ENCODE measurements at regions not wholly inside any gene's neighbourhood (a gene's known extent, or its start where the extent isn't known, plus 50 kb on each side); places are given as distances from the start of the nearest gene placed in this dataset.

GRCh38 chr15:93332168-93332553 lies 243.2 kb upstream of the RGMA start:
- CTCF ChIA-PET: no interaction called here
- RAD21 ChIA-PET (ENCODE audit: low non-redundant PET in 1 of 2, low total read pairs in 2 of 2, uncharacterized antibody in 2 of 2, unreplicated experiment in 2 of 2): no interaction called here

More at GRCh38 chr15:93332168-93332553, 243.2 kb upstream of the RGMA start:
- no peaks in the 10 kb centered on the region for H3K9me2 ChIP-seq (ENCODE audit: insufficient read depth)
- H3K27ac ChIP-seq (ENCODE audit: low read depth, low read length): no peak overlapping the region
- TF ChIP-seq FOSL1 (IDR thresholded peaks at IDR 0.05; ENCODE audit: low read depth): no peak
- no peak for TF ChIP-seq ZFX (IDR thresholded peaks at IDR 0.05)
- no peak for TF ChIP-seq MAX (IDR thresholded peaks at IDR 0.05)
- no peak for TF ChIP-seq SP1 (IDR thresholded peaks at IDR 0.05; ENCODE audit: low read depth)
- TF ChIP-seq EZH2 (IDR thresholded peaks at IDR 0.05): no peak
- TF ChIP-seq POLR2A (IDR thresholded peaks at IDR 0.05; ENCODE audit: borderline replicate concordance, extremely low read depth, insufficient read depth, insufficient read length): no peak
- TF ChIP-seq, protein P1, sequence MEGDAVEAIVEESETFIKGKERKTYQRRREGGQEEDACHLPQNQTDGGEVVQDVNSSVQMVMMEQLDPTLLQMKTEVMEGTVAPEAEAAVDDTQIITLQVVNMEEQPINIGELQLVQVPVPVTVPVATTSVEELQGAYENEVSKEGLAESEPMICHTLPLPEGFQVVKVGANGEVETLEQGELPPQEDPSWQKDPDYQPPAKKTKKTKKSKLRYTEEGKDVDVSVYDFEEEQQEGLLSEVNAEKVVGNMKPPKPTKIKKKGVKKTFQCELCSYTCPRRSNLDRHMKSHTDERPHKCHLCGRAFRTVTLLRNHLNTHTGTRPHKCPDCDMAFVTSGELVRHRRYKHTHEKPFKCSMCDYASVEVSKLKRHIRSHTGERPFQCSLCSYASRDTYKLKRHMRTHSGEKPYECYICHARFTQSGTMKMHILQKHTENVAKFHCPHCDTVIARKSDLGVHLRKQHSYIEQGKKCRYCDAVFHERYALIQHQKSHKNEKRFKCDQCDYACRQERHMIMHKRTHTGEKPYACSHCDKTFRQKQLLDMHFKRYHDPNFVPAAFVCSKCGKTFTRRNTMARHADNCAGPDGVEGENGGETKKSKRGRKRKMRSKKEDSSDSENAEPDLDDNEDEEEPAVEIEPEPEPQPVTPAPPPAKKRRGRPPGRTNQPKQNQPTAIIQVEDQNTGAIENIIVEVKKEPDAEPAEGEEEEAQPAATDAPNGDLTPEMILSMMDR (IDR thresholded peaks at IDR 0.05 in 2 of 3, conservative IDR thresholded peaks at IDR 0.05 in 1 of 3; ENCODE audit: borderline replicate concordance in 1 of 3, insufficient read depth in 1 of 3, low read depth in 2 of 3, low read length in 2 of 3): no peak
- no peak for TF ChIP-seq SRF (IDR thresholded peaks at IDR 0.05; ENCODE audit: low read depth)
- TF ChIP-seq CEBPB (IDR thresholded peaks at IDR 0.05; ENCODE audit: low read depth): no peak
- TF ChIP-seq ELF1 (IDR thresholded peaks at IDR 0.05; ENCODE audit: borderline replicate concordance, low read depth): no peak
- TF ChIP-seq ATF3 (IDR thresholded peaks at IDR 0.05): no peak
- TF ChIP-seq, protein P2, sequence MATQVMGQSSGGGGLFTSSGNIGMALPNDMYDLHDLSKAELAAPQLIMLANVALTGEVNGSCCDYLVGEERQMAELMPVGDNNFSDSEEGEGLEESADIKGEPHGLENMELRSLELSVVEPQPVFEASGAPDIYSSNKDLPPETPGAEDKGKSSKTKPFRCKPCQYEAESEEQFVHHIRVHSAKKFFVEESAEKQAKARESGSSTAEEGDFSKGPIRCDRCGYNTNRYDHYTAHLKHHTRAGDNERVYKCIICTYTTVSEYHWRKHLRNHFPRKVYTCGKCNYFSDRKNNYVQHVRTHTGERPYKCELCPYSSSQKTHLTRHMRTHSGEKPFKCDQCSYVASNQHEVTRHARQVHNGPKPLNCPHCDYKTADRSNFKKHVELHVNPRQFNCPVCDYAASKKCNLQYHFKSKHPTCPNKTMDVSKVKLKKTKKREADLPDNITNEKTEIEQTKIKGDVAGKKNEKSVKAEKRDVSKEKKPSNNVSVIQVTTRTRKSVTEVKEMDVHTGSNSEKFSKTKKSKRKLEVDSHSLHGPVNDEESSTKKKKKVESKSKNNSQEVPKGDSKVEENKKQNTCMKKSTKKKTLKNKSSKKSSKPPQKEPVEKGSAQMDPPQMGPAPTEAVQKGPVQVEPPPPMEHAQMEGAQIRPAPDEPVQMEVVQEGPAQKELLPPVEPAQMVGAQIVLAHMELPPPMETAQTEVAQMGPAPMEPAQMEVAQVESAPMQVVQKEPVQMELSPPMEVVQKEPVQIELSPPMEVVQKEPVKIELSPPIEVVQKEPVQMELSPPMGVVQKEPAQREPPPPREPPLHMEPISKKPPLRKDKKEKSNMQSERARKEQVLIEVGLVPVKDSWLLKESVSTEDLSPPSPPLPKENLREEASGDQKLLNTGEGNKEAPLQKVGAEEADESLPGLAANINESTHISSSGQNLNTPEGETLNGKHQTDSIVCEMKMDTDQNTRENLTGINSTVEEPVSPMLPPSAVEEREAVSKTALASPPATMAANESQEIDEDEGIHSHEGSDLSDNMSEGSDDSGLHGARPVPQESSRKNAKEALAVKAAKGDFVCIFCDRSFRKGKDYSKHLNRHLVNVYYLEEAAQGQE (IDR thresholded peaks at IDR 0.05; ENCODE audit: low read depth): no peak
- no peak for TF ChIP-seq ZNF274 (IDR thresholded peaks at IDR 0.05; ENCODE audit: low read depth, low read length)
- TF ChIP-seq TCF7L2 (IDR thresholded peaks at IDR 0.05; ENCODE audit: borderline replicate concordance, extremely low read depth, insufficient read depth, insufficient read length): no peak
- TF ChIP-seq RAD21 (IDR thresholded peaks at IDR 0.05; ENCODE audit: low read depth): no peak
- no peak for TF ChIP-seq CBX3 (IDR thresholded peaks at IDR 0.05; ENCODE audit: low read depth)
- no peak for TF ChIP-seq JUND (IDR thresholded peaks at IDR 0.05)
- TF ChIP-seq YY1 (IDR thresholded peaks at IDR 0.05; ENCODE audit: extremely low read depth, insufficient replicate concordance, low read depth, low read length): no peak
- TF ChIP-seq ZBTB33 (IDR thresholded peaks at IDR 0.05; ENCODE audit: extremely low read depth, insufficient replicate concordance, low read length): no peak
- no peak overlapping the region for H3K4me2 ChIP-seq (ENCODE audit: low read length)
- intact Hi-C loops (cut with micrococcal nuclease): no loop called here
- no peak overlapping the region for H2AFZ ChIP-seq (ENCODE audit: low read depth, low read length, poor library complexity, severe bottlenecking)
- DNase-seq (ENCODE audit: low read depth, low spot score): no peak
- H3K9ac ChIP-seq (ENCODE audit: low read length): no peak overlapping the region
- H4K20me1 ChIP-seq (ENCODE audit: insufficient read depth): no peaks in the 10 kb centered on the region
- POLR2A ChIA-PET: no interaction called here
- no peak overlapping the region for H3K4me3 ChIP-seq (replicated peaks in 1 of 2; ENCODE audit: low read depth in 1 of 2, low read length in 2 of 2)
- peaks cover 12% of the 10 kb centered on the region for H3K27me3 ChIP-seq (ENCODE audit: insufficient read depth, low read length)
- no TSS peak for BruUV-seq (replicated peaks)
- no peaks in the 10 kb centered on the region for H3K9me3 ChIP-seq (ENCODE audit: control insufficient read depth in 1 of 2, insufficient read depth in 1 of 2, low read depth in 1 of 2, low read length in 2 of 2)
- no peaks in the 10 kb centered on the region for H3K79me2 ChIP-seq (ENCODE audit: insufficient read depth, low read length)
- no peak for ATAC-seq
- H3K36me3 ChIP-seq (ENCODE audit: control insufficient read depth in 1 of 2, insufficient read depth in 2 of 2, low read length in 2 of 2): no peaks in the 10 kb centered on the region
- no peaks in the 10 kb centered on the region for H3K4me1 ChIP-seq (ENCODE audit: control insufficient read depth in 1 of 2, insufficient read depth in 2 of 2, low read length in 2 of 2)
